Activated naive CD4-positive, alpha-beta T cell treated with anti-CD3 and anti-CD28 coated beads, Interleukin-2, amount 50 U/mL, for 24 hours (primary cell): ENCODE measurements at regions not wholly inside any gene's neighbourhood (a gene's known extent, or its start where the extent isn't known, plus 50 kb on each side); places are given as distances from the start of the nearest gene placed in this dataset.

Experiments
- H3K27ac Mint-ChIP-seq: one replicate; pipeline ENCODE4 v1.8.0; 2021; ENCODE audit warnings: mild to moderate bottlenecking, mixed read lengths
- H3K27me3 Mint-ChIP-seq: one replicate; pipeline ENCODE4 v1.8.0; 2021; ENCODE audit warnings: mixed read lengths
- H3K36me3 Mint-ChIP-seq: one replicate; pipeline ENCODE4 v1.8.0; 2021; ENCODE audit warnings: mixed read lengths
- H3K4me1 Mint-ChIP-seq: one replicate; pipeline ENCODE4 v1.8.0; 2021; ENCODE audit warnings: mixed read lengths
- H3K4me3 Mint-ChIP-seq: one replicate; pipeline ENCODE4 v1.8.0; 2021; ENCODE audit warnings: mild to moderate bottlenecking, mixed read lengths
- H3K9me3 Mint-ChIP-seq: one replicate; pipeline ENCODE4 v1.8.0; 2021; ENCODE audit warnings: mixed read lengths

DNA sequence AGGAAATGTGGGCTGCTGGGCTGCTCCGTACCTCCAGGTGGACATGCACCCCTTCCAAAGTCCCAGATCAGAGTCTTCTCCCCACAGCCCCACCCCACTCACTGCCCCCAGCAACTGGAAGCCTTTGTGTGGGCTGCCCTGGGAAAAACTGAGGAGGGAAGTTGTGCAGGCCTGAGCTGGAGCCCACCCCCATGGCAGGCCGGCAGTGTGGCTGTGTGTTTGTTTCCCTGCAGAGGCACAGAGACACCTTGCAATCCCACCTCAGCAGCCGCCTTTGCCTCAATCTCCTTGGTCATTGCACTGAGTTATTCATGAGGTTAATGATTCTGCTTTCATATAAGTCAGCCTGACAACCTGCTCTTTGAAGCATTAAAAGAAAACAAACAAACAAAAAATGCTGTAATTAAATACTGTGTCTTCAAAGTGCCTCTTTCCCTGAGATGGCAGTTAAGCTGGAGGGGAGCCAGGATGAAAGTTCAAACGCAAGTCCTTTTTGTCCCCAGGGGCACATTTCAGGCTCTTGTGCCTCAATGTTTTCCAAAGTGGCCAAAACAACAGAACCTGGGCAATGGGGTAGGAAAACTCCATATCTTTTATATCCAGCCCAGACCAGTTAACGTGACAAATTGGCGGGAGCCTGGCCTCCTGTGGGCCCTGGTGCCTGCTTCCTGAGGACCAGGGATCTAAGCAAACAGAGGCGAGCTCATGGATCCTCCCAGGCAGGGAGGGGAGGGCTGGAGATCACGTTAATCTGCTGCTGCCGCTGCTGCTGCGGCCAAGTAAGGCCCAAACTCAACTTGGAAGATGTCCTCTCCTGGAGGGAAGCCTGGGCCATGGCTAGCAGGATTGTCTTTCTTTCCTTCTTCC lies 51.9 kb upstream of the TSPAN11 start:
- Mint-ChIP-seq H3K27me3 (peaks cover 12% of the 10 kb centered on the region), H3K9me3 (no peaks in the 10 kb centered on the region), H3K27ac (no peak overlapping the region), H3K4me1 (peaks cover 5% of the 10 kb centered on the region), H3K36me3 (no peaks in the 10 kb centered on the region), H3K4me3 (no peak overlapping the region)

DNA sequence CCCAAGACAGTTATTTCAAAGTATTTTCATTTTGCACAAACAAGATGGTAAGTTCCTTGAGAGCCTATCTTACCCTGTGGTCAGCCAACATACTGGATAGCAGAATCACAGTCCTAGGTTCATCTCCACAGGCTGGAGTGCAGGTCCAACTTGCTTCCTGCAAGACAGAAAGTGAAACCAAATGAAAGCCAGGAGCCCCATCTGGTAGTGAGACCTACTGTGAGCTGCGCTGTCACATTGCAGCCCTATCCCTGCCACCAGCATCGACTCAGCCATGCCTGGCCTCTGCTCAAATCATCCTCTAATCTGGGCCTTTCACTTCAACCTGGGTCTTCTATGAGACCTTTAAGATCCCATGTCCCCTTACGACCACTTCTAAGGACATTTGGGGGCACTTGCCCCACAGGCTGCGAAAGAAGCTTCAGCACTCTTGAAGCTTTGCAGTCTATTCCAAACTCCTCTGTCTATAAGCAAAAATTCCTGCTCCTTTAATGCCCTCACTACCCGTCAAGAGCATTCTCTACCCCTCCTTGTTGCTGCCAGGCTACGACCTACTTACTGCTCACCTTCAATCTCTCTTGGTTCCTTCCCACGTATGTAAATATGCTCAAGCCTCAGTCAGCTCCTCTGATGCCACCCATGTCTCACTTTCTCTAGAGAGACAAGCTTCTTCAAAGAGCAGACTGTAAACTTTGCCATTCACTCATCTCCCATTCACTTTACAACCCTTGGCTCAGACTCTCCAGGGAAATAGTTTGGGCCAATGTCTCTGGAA lies 55.9 kb upstream of the TSPAN11 start:
- Mint-ChIP-seq H3K4me3 (no peak overlapping the region), H3K36me3 (no peaks in the 10 kb centered on the region), H3K27me3 (peaks cover 3% of the 10 kb centered on the region), H3K9me3 (peaks cover 5% of the 10 kb centered on the region), H3K4me1 (peaks cover 5% of the 10 kb centered on the region), H3K27ac (no peak overlapping the region)

DNA sequence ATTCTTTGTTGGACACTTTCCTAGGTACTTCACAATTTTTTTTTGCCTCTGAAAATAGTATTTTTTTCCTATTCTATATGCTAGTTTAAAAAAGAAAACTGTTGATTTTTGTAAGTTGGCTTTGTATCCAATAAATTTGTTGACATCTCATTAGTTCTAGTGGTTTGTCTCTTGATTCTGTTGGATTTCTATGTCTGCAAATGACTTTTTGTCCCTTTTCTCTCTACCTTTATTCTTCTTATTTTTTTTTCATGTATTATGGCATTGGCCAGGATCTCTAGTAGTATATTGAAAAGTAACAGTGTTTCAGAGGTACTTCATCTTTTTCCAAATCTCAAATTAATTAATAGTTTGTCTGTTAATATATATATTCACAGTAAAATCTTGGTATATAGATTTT lies 59.1 kb upstream of the TSPAN11 start:
- peaks cover 5% of the 10 kb centered on the region for H3K9me3 Mint-ChIP-seq

DNA sequence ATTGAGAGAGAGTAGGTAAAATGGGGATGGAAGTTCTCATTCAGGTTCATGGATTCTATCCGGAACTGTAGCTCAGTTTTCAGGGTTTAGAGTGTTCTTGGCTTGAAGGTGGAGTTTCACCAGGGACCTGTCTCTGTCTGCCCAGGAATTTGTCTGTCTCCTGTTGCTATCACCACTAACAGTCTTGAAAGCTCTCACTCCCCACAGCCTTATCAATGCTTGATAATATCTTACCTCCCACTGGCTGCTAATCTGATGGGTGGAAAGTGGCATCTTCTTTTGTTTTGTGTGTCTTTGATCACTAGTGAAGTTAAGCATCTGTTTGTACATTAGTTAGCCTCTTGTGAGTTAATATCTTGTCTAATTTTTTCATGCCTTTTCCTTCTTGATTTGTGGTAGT lies 60.3 kb upstream of the TSPAN11 start:
- Mint-ChIP-seq H3K4me1 (peaks cover 5% of the 10 kb centered on the region), H3K9me3 (peaks cover 5% of the 10 kb centered on the region), H3K27me3 (peaks cover 7% of the 10 kb centered on the region), H3K4me3 (no peak overlapping the region), H3K27ac (no peak overlapping the region), H3K36me3 (no peaks in the 10 kb centered on the region)

More for the DNA sequence above, 59.1 kb upstream of the TSPAN11 start:
- Mint-ChIP-seq H3K4me1 (peaks cover 5% of the 10 kb centered on the region), H3K27me3 (peaks cover 7% of the 10 kb centered on the region), H3K36me3 (no peaks in the 10 kb centered on the region), H3K27ac (no peak overlapping the region), H3K4me3 (no peak overlapping the region)

DNA sequence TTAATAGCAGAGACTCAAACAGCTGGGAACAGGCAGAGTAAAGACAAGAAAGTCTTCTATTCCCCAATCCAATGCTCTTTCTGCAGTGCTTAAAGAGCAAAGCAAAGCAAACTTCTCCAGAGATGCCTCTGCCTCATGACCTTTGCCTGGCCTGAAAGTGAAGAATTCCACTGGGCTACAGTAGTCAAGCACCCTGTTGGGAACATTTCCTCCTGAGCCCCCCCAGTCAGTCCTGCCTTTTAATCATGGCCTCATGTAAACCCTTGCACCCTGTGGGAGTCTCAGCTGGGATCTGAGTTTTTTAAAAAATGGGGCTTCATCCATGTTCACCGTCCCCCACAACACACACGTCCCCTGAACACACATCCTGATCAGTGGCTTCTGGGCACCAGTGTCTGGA lies 62.7 kb upstream of the TSPAN11 start:
- H3K9me3 Mint-ChIP-seq = peaks cover 5% of the 10 kb centered on the region
- no peaks in the 10 kb centered on the region for H3K36me3 Mint-ChIP-seq
- H3K27me3 Mint-ChIP-seq = peaks cover 7% of the 10 kb centered on the region
- H3K27ac Mint-ChIP-seq = no peak overlapping the region
- no peaks in the 10 kb centered on the region for H3K4me1 Mint-ChIP-seq
- H3K4me3 Mint-ChIP-seq = no peak overlapping the region

DNA sequence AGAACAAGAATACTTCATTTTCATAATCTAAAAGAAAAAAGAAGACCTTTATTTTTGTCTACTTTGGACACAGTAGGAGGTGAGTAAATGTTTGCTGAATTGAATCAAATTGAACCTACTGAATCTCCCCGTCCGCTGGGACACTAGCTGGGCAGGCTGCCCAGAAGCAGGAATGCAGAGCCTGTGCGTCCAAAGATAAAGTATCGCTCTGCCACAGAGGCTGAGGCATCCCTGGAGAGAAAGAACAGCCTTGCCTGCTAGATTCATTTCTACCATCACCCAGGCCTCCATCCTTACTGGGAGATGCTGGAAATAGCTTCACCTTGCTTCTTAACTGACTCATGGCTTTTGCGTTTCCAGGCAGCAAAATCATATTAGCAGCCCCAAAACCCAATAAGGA lies 64.1 kb upstream of the TSPAN11 start:
- H3K27ac Mint-ChIP-seq = no peak overlapping the region
- no peaks in the 10 kb centered on the region for H3K36me3 Mint-ChIP-seq
- no peaks in the 10 kb centered on the region for H3K4me1 Mint-ChIP-seq
- peaks cover 5% of the 10 kb centered on the region for H3K9me3 Mint-ChIP-seq
- H3K27me3 Mint-ChIP-seq = peaks cover 6% of the 10 kb centered on the region
- no peak overlapping the region for H3K4me3 Mint-ChIP-seq

DNA sequence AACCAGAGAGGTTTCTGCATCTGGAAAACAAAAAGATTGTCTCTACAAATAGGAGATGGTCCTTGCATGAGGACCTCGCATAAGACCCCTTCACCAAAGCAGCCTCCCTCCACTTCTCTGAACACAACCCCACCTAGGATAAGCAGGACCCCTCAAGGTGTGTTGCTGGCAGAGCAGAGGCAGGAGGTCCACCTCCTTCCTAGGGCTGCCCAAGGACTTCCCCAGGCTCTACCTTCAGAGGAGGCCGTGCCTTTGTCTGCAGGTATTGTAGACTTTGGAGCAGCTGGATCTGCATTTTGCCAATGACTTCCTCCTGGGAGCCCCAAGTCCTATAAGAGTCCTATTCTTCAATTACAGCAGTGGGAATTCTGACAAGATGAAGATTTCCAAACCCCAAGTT lies 67.3 kb upstream of the TSPAN11 start:
- Mint-ChIP-seq H3K4me3 (no peak overlapping the region), H3K9me3 (no peaks in the 10 kb centered on the region), H3K27ac (no peak overlapping the region), H3K36me3 (no peaks in the 10 kb centered on the region), H3K4me1 (no peaks in the 10 kb centered on the region), H3K27me3 (peaks cover 3% of the 10 kb centered on the region)

DNA sequence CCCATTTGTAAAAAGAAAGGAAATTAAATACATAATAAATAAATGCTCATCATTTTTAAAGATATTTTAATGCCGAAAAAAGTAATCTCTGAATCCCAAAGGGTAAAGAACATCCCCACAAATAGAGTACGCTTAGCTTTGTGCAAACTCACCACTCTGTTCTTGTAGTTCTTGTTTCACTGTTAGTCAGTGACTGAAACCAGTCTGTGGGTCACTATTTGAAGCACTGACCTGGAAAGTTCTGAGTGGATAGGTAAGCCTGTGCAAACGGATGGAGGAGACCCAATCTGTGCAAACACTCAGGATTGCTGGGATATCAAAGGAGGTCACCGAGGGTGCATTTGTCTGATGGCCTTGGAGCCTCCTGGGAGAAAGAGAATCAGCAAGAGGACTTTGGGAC lies 68.1 kb upstream of the TSPAN11 start:
- Mint-ChIP-seq H3K27me3 (peaks cover 3% of the 10 kb centered on the region), H3K9me3 (no peaks in the 10 kb centered on the region), H3K4me3 (no peak overlapping the region)

DNA sequence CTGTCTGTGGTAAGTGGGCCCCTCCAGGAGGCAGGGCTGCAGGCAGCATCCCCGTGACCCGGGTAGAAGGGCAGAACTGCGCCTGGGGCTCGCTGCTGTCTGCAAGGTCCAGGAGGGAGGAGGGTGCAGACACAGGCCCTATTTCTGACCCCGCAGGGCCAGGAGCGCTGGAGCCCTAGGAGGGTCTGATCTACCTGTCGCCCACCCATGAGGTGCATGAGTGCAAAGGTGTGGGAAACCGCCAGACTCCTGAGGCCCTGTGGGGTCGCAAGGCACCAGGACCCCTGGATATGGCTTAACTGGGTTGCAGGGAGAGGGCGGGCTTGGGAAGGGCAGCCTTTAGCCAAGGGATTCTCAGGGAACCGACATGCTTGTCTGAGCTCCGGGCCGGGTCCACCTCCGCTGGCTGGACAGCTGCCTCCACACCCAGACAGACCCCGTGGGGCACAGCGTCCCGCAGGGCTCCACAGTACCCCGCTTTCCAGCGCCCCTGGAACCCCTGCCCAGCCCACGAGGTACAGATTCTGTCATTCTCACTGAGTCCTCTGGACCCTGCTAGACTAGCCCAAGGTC lies 72.9 kb upstream of the TSPAN11 start:
- H3K36me3 Mint-ChIP-seq = no peaks in the 10 kb centered on the region
- H3K9me3 Mint-ChIP-seq = no peaks in the 10 kb centered on the region
- peaks cover 10% of the 10 kb centered on the region for H3K4me1 Mint-ChIP-seq
- no peak overlapping the region for H3K4me3 Mint-ChIP-seq
- H3K27me3 Mint-ChIP-seq = no peaks in the 10 kb centered on the region
- no peak overlapping the region for H3K27ac Mint-ChIP-seq

More for the DNA sequence above, 68.1 kb upstream of the TSPAN11 start:
- H3K27ac Mint-ChIP-seq = no peak overlapping the region
- H3K36me3 Mint-ChIP-seq = no peaks in the 10 kb centered on the region
- no peaks in the 10 kb centered on the region for H3K4me1 Mint-ChIP-seq

DNA sequence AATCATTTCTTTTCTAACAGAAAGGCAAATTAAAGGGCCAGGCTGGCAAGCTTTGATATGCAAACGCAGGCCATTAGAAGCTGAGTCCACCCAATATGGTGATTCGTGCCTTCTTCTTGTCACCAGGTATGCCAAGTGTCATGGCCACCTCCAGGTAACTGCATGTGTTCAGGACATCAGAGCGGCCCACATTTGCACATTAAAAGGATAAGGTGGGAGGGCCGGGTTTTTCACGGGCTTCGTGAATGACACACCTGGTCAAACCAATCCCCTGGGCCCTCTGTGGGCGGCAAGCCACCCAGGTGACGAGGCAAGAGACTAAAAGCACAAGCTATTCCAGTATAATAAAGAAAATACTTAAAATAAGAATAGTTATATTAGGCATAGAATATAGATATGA lies 75.9 kb upstream of the TSPAN11 start:
- Mint-ChIP-seq H3K4me3 (peak overlapping the region; percentile 66), H3K36me3 (no peaks in the 10 kb centered on the region), H3K27me3 (no peaks in the 10 kb centered on the region), H3K27ac (no peak overlapping the region), H3K4me1 (peaks cover 10% of the 10 kb centered on the region), H3K9me3 (no peaks in the 10 kb centered on the region)

DNA sequence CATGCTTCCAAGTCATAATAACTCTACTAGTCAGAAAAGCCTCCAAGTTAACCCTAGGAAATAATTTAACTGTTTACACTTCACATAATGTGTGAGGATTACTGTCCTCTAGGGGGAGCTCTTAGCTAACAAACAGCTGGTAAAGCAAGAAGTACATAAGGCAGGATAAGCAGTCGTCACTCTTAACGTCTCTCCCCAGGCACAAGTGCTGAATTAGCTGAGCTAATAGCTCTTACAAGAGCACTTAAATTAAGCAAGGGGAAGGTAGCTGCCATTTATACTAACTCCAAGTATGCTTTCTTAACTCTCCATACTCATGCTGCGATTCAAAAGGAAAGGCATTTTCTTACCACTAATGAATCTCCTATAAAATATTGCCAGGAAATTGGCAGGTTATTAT lies 79.3 kb upstream of the TSPAN11 start:
- Mint-ChIP-seq H3K4me1 (peaks cover 10% of the 10 kb centered on the region), H3K27ac (no peak overlapping the region), H3K36me3 (no peaks in the 10 kb centered on the region), H3K27me3 (no peaks in the 10 kb centered on the region), H3K9me3 (no peaks in the 10 kb centered on the region), H3K4me3 (no peak overlapping the region)

DNA sequence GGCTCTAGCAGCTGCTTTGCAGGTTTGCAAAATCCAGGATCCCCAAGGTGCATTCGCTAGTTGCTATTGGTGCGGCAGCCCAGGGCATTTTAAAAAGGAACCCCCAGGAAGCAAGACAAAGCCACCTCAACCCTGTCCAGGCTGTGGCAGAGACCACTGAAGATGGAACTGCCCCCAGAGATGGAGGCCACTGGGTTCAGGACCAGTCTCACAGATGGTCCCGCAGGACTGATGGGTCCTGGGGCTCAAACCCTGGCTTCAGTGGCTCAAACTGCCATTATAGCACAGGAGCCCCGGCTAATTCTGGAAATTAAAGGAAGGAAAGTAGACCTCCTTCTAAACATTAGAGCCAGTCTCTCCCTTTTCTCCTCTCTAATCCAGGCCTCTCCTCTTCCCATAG lies 79.8 kb upstream of the TSPAN11 start:
- peaks cover 7% of the 10 kb centered on the region for H3K4me1 Mint-ChIP-seq
- no peaks in the 10 kb centered on the region for H3K27me3 Mint-ChIP-seq
- no peaks in the 10 kb centered on the region for H3K9me3 Mint-ChIP-seq
- no peak overlapping the region for H3K27ac Mint-ChIP-seq
- H3K36me3 Mint-ChIP-seq = no peaks in the 10 kb centered on the region
- H3K4me3 Mint-ChIP-seq = no peak overlapping the region

DNA sequence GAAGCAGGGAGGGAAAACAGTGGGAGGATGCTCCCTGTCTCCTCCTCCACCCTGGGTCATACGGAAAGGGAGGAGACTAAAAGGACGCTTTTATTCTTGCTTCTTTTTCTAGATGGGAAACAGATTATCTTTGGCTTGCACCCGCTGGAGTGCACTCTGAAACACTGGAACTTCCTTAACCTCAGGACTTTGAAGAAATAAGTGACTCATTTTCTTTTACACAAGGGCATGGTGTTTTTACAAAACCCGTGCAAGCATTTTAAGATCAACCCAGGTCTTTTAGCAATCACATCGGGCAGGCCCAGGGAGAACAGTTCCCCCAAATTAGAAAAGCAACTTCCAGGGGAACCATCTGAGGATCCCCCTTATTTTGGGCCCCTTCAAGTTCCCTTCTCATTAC lies 80.9 kb upstream of the TSPAN11 start:
- H3K36me3 Mint-ChIP-seq = no peaks in the 10 kb centered on the region
- H3K27ac Mint-ChIP-seq = no peak overlapping the region
- H3K9me3 Mint-ChIP-seq = no peaks in the 10 kb centered on the region
- no peaks in the 10 kb centered on the region for H3K4me1 Mint-ChIP-seq
- no peak overlapping the region for H3K4me3 Mint-ChIP-seq
- H3K27me3 Mint-ChIP-seq = no peaks in the 10 kb centered on the region

DNA sequence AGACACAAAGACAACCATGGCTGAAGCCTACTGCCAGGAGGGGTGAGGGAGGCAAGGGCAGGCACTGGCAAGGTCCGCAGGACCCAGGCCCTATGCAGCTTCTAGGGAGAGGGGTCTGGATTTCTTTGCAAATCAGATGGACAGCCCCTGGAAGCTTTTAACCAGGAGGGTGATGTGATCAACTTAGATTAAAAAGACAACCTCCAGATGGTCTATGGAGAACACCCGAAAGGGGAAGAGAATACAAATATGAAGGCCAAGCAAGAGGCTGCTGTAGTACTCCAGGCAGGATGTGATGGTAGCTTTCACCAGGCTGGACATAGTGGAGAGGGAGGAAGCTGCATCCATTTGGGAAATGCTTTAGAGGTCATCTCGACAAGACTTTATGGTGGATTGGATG lies 83.3 kb upstream of the TSPAN11 start:
- no peaks in the 10 kb centered on the region for H3K36me3 Mint-ChIP-seq
- no peak overlapping the region for H3K27ac Mint-ChIP-seq
- H3K4me3 Mint-ChIP-seq = no peak overlapping the region

DNA sequence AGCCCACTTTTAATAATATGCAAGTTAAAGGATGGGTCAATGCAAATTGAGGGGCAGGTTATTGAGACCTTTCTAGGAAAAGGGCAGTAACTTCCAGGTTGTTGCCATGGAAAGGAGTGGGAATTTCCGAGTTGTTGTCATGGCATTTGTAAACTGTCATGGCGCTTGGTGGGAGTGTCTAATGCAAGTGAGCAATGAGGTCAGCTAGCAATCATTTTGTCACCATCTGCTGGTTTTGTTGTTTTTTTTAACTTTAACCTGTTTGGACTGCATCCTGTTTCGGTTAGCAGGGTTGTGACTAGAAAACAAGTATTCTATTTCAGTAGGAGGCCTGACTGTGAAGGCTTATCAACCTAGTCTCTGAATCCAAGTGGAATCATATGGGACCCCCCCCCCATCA lies 85.8 kb upstream of the TSPAN11 start:
- Mint-ChIP-seq H3K4me3 (no peak overlapping the region), H3K27me3 (peaks cover 7% of the 10 kb centered on the region), H3K9me3 (no peaks in the 10 kb centered on the region), H3K36me3 (no peaks in the 10 kb centered on the region), H3K27ac (no peak overlapping the region), H3K4me1 (no peaks in the 10 kb centered on the region)

More for the DNA sequence above, 83.3 kb upstream of the TSPAN11 start:
- Mint-ChIP-seq H3K27me3 (no peaks in the 10 kb centered on the region), H3K9me3 (no peaks in the 10 kb centered on the region), H3K4me1 (no peaks in the 10 kb centered on the region)

DNA sequence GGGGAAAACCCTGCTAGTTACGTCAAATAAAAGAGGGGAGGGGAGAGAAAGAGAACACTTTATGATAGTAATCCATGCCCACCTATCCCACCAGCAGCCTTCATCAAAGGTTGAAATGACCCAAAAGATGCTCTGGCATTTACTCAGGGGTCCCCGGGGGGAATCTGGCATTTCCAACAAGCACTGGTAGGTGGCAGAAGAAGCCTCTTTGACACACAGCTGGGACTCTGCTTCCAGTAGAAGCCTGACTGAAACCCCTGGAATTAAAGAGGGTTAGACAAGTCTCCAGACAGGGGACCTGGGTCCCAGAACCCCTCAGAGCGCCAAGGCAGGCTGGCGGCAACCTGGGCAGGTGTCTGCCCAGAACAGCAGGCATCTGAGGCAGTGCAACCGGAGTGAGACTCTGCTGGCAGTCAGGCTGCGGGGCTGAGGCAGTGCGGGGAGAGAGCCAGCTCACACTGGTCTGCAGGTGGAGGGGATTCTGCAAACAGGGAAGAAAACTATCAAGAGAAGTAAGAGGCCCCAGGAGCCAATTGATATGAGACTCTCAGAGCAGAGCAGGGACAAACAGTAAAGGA lies 85.0 kb upstream of the CAPRIN2 start:
- Mint-ChIP-seq H3K27me3 (peaks cover 7% of the 10 kb centered on the region), H3K4me3 (no peak overlapping the region), H3K36me3 (no peaks in the 10 kb centered on the region), H3K9me3 (no peaks in the 10 kb centered on the region), H3K4me1 (no peaks in the 10 kb centered on the region), H3K27ac (no peak overlapping the region)
